GM18508 (cell line): ENCODE measurements at regions not wholly inside any gene's neighbourhood (a gene's known extent, or its start where the extent isn't known, plus 50 kb on each side); places are given as distances from the start of the nearest gene placed in this dataset.
"Not testable (repeated sequence)": the region's sequence is repeated elsewhere in the genome, so short reads cannot be mapped to it uniquely, and the experiment has no call there.

Experiments
- ATAC-seq: cut with Tn5 transposase; IDR thresholded peaks from one replicate; pipeline ENCODE4 v1.9.1; 2021; ENCODE audit warnings: moderate number of reproducible peaks; ENCODE audit not compliant: insufficient read depth, unreplicated experiment

DNA sequence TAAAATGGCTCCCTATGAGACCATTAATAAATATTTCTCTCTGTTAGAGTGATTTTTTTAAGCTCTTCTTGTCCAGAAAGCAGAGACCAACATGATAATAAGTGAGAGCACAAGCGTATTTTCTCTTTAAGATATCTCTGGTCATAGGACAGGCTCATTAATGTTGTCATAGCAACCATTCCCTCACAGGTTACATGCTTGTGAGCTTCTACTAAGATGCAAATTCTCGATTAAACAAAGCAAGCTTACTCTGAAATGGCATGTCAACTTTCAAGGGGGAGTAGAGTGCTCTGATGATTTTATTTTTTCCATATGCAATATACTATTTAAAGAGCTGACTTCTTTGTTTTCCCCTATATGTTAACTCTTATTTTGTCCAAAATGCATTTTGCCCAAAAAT is 487.2 kb upstream of the LCORL start:
- ATAC-seq = no peak

GRCh38 chr4:18480928-18481327 is 459.4 kb upstream of the LCORL start:
- ATAC-seq = no peak

DNA sequence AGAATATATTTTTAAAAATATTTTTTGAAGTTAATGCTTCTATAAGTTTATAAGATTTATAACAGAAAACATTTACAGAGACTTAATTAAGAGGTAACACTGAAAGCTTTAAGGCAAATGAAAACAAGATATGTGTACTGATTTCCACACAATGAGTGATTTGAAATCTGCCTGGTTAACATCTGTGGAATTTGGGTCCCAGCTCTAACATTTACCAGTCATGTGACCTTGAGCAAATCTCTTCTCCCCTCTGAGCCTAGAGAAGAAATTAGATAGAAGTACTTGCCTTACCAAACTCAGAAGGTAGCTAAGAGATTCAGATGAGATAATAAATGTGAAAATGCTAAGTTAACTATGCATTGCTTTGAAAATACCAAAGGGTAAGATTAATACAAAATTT is 458.8 kb upstream of the LCORL start:
- no peak for ATAC-seq

- ATAC-seq = no peak
These were observed 458.3 kb upstream of the LCORL start for GRCh38 chr4:18479825-18480224.

GRCh38 chr4:18463987-18464559 is 442.5 kb upstream of the LCORL start:
- ATAC-seq = no peak

- ATAC-seq = no peak
These were observed 436.9 kb upstream of the LCORL start for GRCh38 chr4:18458465-18458864.

DNA sequence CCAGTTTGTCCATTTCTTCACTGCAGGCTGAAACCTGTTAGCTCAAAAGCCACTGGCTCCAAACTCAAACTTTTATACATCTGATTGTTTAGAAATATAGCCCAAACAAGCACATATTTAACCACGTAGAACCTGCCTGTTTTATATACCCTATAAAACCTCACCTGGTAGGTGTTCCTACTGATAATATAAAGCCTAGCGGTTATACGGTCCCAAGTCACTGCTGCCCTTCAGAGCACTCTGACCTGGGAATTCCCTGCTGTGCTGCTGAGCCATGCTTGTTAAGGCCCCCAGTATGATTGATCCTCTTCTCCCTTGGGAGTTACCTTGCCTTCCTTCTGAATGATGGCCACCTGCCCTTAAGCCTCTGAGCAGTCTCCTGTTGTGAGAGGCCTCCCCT is 432.8 kb upstream of the LCORL start:
- ATAC-seq = no peak

DNA sequence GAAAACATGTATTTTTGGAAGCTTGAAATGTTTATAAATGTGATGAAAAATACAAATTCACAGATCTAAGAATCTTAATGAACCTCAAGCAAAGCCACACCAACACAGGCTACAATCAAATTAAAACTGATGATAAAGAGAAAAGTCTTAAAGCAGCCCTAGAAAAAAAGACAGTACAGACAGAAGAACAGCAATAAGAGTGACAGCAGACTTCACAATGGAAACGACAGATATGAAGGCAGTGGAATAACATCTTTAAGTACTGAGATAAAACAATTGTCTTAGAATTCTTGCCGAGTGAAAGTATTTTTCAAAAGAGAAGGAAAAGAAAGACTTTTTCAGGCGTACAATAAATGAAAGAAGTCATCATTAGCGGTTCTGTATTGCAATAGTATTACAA is 423.6 kb upstream of the LCORL start:
- ATAC-seq = no peak

DNA sequence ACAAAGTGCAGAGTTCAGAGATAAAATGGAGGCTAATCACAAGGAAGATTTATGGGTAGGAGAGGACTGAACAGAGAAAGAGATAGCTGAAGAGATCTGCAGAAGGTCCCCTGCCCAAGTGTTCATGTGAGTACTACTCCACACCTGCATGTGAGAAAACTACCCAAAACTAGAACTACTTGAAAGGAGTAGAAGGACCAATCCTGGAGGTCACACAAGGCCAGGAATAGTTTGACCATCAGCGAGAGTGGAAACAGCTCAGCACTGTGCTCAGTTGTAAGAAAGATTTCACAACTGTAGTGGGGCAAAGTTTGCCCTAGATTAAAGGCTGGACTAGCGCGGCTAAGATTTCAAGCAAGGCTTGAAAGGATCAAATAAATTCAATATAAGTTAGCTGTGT is 422.7 kb upstream of the LCORL start:
- no peak for ATAC-seq

DNA sequence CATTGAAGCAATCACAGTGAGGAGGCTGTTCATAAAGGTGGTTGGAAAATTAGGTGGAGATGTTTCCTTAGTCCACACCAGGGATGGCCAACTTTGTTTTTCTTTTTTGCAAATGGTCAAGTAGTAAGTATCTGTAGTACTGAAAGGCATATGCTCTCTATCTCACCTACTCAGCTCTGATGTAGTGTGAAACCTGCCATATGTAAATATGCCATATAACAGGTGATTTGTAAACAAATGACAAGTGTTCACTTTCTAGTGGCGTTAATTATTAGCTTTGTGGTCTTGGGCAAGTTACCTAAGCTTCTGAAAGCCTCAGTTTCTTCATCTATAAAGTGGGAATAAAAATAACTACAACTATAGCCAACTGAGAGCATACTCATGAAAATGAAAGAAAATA is 421.4 kb upstream of the LCORL start:
- ATAC-seq = no peak

GRCh38 chr4:18441676-18442075 is 420.1 kb upstream of the LCORL start:
- no peak for ATAC-seq

DNA sequence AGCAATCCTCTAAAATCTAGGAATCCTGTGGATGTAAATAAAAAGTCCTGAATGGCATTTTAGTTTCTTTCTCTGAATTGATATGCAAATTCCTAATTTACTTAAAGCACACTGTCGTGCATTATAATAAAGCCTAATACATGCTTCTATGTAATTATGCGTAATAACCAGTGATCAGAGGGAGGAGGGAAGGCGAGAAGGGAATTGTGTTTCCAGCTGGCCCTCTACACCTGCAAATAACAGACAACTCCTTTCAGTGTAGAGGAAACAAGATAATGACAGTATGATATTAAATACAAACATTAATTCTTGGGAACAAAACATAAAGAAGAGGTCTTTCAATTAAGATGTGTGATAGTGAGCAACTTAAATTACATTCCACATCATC is 419.6 kb upstream of the LCORL start:
- no peak for ATAC-seq

DNA sequence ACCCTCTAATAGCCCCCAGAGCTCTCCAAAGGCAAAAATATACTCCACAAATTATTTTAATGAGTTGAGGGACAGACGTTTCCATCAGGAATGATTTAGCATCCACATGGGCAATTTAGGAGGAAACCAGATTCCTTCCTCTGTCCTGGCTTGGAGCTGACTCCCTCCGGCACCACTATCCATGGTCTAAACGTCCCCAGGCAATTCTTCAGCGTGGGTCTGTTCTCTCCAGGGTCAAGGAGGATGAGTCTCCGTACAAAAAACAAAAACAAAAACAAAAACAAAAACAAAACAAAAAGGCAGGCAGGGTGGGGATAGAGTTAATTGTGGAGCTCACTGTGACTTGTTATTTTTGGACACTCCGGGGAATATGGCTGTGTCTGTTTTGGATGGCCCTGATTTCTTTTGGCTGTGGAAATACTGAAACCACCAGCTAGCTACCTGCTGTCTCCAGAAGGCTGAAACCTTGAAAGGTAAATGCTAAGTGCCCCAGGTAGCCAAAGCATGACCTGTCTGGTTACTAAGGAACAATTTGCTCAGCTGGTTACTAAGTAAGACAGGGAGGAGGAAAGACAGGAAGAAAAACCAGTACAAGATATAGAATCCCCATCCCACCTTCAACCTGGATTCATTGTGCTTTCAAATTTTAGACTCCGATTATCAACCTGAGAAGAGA is 419.1 kb upstream of the LCORL start:
- ATAC-seq = no peak

DNA sequence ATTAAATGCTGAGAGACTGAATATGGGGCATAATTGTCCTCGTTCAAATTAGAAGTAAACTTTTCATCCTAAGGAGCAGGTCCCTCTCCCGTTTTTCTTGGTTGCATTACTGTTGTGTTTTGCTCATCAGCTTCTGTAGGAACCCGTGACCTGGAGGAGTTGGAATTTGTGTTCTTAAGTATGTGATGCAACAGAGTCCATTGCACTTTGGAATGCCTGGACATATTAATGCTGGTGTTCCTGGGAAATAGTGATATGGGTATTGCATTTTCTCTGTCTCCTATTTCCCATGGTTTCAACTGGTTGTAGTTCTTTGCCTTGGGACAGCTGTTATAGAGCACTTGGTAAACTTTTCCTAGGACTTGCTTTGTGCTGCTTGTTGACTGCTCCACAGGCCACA is 417.8 kb upstream of the LCORL start:
- ATAC-seq = no peak

DNA sequence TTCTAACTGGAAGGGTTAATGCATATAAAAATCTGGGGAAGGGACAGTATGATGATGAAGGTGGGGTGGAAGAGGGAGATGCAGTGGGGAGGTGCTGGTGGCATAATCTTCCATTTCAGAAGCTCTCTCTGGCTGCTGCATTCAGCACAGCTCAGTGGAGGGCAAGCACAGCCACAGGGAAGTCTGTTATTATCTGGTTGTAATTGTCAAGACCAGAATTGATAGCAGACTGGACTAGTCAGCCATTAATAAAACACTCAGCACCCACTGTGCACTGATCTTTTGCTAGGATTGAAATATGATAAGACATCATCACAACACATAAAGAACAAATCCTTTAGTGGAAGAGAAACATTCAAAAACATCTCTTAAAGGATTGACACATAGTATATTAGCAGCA is 414.2 kb upstream of the LCORL start:
- ATAC-seq = no peak

DNA sequence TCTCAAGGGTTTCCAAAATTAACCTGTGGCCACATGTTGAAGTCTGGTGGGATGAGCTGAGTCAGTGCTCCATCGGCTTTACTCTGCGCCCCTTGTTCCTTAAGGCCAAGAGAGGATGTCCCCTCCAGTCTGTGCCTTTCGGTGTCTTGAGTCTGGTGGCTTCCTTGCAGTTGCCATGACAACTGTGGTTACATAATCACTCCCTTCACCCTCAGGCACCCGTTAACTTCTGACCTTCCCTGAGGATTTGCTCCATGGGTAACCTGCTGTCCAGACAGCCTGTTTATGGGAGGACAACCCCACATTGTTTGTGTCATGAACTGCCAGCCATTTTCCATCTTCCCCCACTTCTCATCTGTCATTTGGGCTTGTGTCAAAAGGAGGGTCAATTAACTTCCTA is 401.1 kb upstream of the LCORL start:
- ATAC-seq = no peak

GRCh38 chr4:18421519-18421918 is 400.0 kb upstream of the LCORL start:
- no peak for ATAC-seq

DNA sequence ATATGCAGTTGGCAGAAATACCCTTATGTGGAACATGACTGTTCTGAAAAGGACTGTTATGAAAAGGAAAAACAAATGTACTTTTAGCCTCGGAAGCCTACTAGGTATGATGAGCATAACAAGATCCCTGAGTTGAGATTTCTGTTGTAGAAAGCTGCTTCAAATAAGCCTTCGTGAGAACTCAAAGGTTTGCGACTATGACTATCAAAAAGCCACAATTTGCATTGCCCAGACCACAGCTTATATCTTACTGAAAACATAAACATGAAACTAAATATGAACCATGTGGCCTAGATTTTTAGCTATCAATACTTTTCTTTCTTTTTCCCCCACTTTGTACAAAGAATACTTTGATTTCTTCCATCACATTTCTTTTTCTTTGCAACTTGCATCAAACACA is 398.2 kb upstream of the LCORL start:
- no peak for ATAC-seq

DNA sequence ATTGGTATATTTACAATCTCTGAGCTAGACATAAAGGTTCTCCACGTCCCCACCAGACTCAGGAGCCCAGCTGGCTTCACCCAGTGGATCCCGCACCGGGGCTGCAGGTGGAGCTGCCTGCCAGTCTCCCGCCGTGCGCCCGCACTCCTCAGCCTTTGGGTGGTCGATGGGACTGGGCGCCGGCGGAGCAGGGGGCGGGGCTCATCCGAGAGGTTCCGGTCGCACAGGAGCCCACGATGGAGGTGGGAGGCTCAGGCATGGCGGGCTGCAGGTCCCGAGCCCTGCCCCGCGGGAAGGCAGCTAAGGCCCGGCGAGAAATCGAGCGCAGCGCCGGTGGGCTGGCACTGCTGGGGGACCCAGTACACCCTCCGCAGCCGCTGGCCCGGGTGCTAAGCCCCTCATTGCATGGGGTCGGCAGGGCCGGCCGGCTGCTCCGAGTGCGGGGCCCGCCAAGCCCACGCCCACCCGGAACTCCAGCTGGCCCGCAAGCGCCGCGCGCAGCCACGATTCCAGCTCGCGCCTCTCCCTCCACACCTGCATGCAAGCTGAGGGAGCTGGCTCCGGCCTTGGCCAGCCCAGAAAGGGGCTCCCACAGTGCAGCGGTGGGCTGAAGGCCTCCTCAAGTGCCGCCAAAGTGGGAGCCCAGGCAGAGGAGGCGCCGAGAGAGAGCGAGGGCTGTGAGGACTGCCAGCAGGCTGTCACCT is 396.8 kb upstream of the LCORL start:
- ATAC-seq = not testable (repeated sequence)

DNA sequence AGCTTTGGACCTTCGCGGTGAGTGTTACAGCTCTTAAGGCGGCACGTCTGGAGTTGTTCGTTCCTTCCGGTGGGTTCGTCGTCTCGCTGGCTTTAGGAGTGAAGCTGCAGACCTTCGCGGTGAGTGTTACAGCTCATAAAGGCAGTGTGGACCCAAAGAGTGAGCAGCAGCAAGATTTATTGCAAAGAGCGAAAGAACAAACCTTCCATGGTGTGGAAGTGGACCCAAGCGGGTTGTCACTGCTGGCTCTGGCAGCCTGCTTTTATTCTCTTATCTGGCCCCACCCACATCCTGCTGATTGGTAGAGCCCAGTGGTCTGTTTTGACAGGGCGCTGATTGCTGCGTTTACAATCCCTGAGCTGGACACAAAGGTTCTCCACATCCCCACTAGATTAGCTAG is 396.1 kb upstream of the LCORL start:
- not testable (repeated sequence) for ATAC-seq

- ATAC-seq = no peak
These were observed 384.7 kb upstream of the LCORL start for GRCh38 chr4:18406264-18406663.

DNA sequence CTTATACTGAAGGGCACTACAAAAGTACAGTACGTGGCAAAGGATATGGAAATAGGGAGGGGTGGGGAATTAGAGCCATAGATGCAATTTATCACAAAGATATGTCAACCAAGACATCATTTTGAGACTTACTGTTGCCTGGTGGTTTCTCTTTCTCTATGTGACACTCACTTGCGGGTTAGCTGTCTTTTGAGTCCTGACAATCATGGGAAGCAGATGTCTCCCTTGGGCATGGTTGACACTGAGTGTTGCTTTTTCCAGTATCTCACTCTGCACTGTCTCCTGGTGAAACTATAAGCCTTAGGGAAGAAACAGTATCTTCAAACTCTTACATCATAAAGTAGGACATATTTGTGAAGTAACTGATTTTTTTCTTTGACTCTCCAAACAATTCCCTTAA is 383.5 kb upstream of the LCORL start:
- no peak for ATAC-seq
